GM12892 (cell line): ENCODE measurements at regions not wholly inside any gene's neighbourhood (a gene's known extent, or its start where the extent isn't known, plus 50 kb on each side); places are given as distances from the start of the nearest gene placed in this dataset.

Experiments
- DNase-seq: peaks from one replicate; pipeline ENCODE4 v3.0.0; 2011; ENCODE audit not compliant: insufficient read length
- FAIRE-seq: peaks from 2 replicates; lab custom pipeline; 2011; peaks lifted over from hg19 to GRCh38; lab: Jason Lieb, UNC
- POLR2A ChIP-seq: IDR thresholded peaks from 2 replicates; pipeline ENCODE4 v1.6.1; 2011; ENCODE audit warnings: low read depth, low read length, control low read depth
- POLR2AphosphoS5 ChIP-seq: IDR thresholded peaks from 2 replicates; pipeline ENCODE4 v1.6.1; 2011; ENCODE audit warnings: low read depth, low read length, control low read depth
- TAF1 ChIP-seq: IDR thresholded peaks from 2 replicates; pipeline ENCODE4 v1.6.1; 2011; ENCODE audit warnings: low read depth, mild to moderate bottlenecking, control low read depth, low read length, borderline replicate concordance

DNA sequence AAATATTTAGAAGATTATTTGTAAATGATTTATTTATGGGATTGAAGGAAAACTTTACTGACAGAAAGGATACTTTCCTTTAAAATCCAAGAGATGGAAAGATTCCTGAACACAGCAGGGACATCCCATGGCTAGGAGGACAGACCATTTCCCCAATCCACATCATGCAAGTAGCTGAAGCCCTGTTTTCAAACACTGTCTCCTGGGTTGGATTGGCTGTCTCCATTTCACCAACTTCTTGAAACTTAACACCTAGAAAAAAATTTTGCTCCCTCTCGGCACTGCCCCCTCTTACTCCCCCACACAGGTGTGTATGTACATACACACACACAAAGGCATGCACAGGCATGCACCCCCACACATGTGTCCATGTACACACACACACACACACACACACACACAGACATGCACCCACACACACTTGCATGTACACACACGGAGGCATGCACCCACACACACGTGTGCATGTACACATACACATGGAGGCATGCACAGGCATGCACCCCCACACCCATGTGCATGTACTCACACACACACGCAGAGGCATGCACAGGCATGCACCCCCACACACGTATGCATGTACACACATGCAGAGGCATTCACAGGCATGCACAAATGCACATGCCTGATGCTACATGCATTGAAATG lies 320.0 kb downstream of the CHRM3 start:
- no peak for DNase-seq
- TF ChIP-seq TAF1 (no peak), POLR2AphosphoS5 (no peak), POLR2A (no peak)
- no peak for FAIRE-seq

DNA sequence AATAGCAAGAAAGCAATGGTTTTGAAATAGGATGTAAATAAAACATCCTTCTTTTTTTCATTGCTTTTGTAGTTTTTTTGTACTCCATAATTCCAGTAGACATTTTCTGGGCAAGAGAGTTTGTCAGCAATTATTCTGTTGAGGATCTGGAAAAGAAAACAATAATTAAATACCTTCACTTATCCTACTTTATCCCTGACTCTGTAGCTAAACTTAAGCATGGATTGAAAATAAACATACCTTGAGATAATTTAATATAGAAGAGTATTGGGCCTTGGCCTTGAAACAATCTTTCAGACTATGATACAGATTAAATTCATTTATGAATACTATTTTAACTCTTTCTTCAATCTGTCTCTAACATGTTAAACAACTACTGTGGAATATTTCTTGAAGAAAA lies 321.2 kb downstream of the CHRM3 start:
- FAIRE-seq (no peak), DNase-seq (no peak)
- no peak for TF ChIP-seq POLR2AphosphoS5
- TF ChIP-seq TAF1, result no peak
- TF ChIP-seq POLR2A, result no peak

DNA sequence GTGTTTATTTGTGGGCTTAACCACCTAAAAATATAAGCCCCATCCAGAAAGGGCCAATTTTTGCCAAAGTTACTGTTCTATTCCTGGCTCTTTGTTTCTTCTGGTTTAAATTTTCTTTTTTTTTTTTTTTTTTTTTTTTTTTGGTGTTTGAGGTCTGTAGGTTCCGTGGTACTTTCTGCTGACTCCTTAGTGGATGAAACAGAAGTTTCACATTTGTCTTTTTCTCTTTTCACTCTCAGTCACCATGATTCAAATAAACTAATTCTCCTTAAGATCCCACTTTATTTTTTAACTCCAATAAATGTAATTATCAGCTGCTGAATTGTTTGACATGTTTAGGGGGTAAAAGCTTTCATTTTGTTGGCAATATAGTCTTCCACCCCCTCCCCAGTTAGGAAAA lies 322.3 kb downstream of the CHRM3 start:
- FAIRE-seq, result no peak
- TF ChIP-seq POLR2AphosphoS5 (no peak), POLR2A (no peak), TAF1 (no peak)

DNA sequence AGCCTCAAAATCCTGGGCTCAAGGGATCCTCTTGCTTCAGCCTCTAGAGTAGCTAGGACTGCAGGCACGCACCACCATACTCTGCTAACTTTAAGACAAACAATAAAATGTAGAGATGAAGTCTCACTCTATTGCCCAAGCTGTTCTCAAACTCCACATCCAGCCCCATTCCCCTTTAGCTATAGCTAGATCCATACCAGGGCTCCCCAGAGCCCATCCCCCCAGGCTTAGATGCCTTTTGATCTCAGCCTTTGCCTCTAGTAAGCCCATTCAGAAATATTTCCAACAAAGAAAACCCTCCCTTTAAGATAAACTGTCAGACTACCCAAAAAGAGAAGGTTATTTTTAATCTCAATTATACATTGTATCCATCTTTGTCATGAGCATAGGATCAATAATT lies 325.4 kb downstream of the CHRM3 start:
- DNase-seq, result no peak
- no peak for TF ChIP-seq POLR2AphosphoS5
- no peak for FAIRE-seq

More for the DNA sequence above, 322.3 kb downstream of the CHRM3 start:
- DNase-seq, result no peak

DNA sequence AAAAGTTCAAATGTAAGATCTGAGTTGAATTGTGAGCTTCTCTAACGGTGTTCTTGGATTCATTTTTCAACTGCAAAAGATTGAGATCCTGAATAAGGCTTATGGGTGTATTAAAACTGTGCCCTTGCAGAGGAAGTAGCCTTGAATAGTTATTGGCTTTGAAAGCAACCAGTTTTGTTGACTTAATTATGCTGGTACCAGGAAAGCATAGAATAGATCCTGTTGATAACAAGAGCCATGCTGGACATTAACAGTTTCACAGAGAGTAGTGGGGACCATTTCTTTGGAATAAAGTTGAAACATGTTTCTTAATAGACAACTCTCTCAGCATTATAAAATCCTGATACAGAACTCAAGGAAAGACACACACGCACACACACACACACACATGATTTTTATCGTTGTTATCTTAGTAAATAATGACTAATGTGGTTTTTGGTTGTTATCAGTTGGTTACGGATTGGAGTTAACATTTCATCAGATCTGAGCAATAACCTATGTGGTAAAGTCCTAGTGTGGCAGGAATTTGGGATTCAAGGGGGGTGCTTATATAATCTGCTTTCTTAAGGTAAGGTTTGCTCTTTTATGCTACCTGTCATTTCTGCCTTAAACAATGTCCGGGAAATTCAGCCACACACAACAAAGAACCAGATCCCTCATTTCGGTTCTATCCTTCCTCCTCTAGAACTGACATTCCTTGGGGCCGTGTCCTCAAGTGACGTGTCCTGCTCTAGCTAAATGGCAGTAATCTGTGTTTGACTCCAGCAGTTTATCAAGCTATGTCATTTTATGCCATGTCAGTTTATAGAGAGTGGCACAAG lies 330.9 kb downstream of the CHRM3 start:
- FAIRE-seq, result no peak
- no peak for DNase-seq
- TF ChIP-seq TAF1 (no peak), POLR2A (no peak), POLR2AphosphoS5 (no peak)

DNA sequence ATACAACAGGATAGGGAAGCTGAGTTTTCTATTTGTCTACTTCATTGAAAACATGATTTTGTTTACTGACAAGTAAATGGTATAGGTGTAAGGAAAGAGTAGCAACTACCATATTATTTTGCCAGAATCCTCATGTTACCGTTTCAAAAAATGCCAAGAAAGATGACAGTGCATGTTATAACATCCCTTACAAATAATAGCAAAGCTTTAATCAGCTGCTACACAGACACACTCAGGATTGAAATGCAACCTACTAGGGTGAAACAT lies 331.5 kb downstream of the CHRM3 start:
- FAIRE-seq (no peak), DNase-seq (no peak)
- TF ChIP-seq POLR2A (no peak), TAF1 (no peak), POLR2AphosphoS5 (no peak)

DNA sequence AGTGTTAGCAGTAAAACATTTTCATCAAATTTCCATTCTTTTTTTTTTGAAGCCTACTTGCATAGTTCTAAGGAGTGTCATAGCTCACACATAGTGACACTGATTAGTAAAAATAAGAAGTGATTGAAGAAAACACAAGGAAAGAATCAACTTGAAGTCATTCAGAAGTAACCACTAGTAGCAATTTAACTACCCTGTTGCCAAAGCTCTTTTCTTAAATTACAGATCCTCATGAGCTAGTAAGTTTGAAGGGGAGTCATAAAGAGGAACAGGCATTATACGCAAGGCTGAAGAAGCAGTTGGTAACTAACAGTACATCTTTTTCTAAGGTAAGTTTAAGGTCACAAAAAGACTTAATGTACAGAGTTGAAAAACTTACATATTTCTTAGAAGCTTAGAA lies 332.2 kb downstream of the CHRM3 start:
- DNase-seq (no peak), FAIRE-seq (no peak)
- TF ChIP-seq TAF1 (no peak), POLR2AphosphoS5 (no peak), POLR2A (no peak)

DNA sequence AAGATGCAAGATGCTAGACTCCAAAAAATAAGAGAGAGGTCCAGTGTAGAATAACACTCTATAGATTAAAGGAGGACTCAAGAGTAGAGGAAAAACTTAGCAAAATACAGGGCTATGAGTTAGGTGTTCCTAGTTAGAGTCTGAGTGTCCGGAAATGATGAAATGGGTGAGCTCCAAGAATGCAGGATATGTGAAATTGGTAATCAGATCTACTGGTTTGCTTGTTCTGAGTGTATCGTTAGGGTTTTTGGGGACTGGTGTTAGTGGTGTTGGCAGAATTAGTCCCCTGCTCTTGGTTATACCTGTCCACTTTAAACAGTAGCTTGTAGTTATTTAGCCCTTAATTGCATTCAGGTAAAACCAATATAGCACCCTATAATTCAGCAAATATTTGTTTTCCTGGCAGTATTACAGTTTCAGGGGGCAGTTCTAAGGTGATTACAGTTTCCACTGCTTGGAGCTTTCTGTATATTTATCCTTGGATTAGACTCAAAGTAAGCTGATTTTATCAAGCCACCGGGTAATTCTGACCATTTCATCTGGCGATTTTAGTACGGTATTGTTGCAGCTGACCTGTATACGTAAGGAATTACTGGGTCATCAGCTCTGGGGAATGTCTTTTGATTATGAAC lies 332.7 kb downstream of the CHRM3 start:
- DNase-seq (no peak), FAIRE-seq (no peak)
- TF ChIP-seq POLR2A (no peak), TAF1 (no peak), POLR2AphosphoS5 (no peak)

DNA sequence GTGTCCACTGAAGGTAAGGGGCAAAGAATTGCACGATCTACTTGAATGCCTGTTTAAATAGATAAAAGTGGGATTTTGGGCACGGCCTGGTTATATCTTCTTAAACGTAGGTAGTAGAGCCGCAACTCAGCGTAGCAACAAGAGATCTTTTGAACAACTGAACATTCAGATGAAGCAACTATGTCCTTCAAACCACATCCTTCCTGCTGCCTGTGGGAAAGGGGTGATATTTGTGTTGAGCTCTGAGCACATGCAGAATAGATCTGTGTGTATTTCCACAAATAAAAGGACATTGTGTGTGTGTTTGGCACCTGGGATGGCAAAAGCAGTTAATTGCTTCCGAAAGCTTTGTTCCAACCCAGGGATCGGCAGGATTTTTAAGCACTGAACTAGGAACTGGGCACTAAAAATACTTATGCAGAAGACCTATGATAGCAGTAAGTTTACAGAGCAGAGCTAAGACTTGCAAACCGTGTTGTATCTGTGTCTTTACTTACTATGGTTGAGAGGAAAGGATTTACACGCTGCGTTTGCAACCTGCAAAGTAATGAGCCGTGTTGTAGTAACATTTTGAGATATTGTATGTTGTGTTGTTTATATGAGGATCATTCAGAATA lies 333.4 kb downstream of the CHRM3 start:
- DNase-seq (no peak), FAIRE-seq (no peak)
- TF ChIP-seq TAF1, result no peak
- TF ChIP-seq POLR2AphosphoS5, result no peak
- no peak for TF ChIP-seq POLR2A

DNA sequence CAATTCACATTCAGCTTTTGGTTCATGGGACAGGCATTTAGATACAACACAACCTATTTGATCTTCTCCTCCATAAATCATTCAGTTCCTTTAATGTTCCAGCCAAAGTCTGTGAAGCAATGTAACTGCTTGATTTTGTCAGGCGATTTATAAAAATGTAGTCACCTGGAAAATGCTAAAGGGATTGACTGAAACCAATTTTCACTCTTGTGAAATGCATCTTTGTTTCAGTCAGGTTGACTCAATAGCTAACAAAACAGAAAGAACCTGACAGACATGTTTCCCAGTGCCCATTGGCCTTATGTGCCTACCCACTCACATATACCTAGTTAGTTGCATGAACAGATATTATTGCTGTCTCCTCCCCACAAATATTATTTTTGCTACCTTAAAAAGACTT lies 335.7 kb downstream of the CHRM3 start:
- FAIRE-seq, result no peak
- TF ChIP-seq TAF1 (no peak), POLR2A (no peak), POLR2AphosphoS5 (no peak)
- no peak for DNase-seq

DNA sequence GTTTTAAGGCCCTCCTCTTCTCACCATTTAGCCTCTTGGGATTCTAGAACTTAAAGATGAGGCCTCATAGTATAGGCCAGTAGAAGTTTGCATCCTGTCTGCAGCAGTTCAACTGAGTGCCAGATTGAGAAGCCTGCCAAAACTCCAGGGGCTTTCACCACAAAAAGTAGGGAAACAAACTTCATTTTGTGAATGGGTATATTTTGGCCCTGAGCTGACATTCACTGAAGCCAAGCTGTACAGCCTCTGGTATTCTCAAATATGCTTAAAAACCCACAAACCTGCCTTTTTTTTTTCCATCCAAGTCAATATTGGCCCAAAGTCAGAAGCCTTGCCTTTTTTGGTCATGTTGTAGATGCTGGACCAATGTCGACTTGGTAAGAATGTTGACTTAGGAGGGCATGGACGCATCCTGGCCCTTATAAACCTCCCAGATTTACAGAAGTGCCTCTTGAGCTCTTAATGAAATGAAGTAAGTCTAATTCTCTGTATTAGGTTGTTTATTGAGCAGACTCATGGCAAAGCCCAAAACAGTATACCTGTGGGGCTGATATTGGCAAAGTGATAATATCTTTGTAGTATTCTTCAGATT lies 337.5 kb downstream of the CHRM3 start:
- FAIRE-seq (no peak), DNase-seq (no peak)
- TF ChIP-seq POLR2AphosphoS5 (no peak), TAF1 (no peak), POLR2A (no peak)

DNA sequence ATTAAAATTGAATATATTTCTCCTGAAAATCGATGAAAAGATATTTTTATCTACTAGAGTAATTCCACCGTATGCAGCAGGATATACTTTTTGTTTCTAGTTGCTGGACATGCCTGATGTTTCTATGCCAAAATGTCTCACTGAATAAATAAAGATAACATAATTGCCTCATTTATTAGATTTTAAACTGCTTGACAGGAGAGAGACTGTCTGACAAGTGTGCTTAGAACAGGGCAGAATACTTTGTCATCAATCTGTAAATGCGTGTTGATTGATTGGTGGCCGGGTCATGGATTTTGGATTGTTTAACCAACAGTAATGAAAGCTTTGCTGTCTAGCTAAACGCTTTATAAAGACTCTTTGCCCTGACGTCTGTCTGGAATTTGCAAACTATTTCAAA lies 339.0 kb downstream of the CHRM3 start:
- FAIRE-seq (no peak), DNase-seq (no peak)
- TF ChIP-seq POLR2AphosphoS5, result no peak
- TF ChIP-seq POLR2A, result no peak
- TF ChIP-seq TAF1, result no peak
